Chondrocyte (in vitro differentiated cells): ENCODE measurements at regions not wholly inside any gene's neighbourhood (a gene's known extent, or its start where the extent isn't known, plus 50 kb on each side); places are given as distances from the start of the nearest gene placed in this dataset.

ENCODE experiments used
- DNase-seq: peaks from one replicate; pipeline ENCODE4 v3.0.0; 2021; ENCODE audit warnings: mixed read lengths, low spot score
- H3K27ac Mint-ChIP-seq: one replicate; pipeline ENCODE4 v1.8.0; 2021; ENCODE audit warnings: mild to moderate bottlenecking, moderate library complexity, mixed read lengths; ENCODE audit not compliant: unreplicated experiment
- H3K27me3 Mint-ChIP-seq: 2 replicates; pipeline ENCODE4 v1.8.0; 2021; ENCODE audit warnings: low read depth, mixed read lengths
- H3K36me3 Mint-ChIP-seq: 2 replicates; pipeline ENCODE4 v1.8.0; 2021; ENCODE audit warnings: low read depth, mixed read lengths
- H3K4me1 Mint-ChIP-seq: 2 replicates; pipeline ENCODE4 v1.8.0; 2021; ENCODE audit warnings: low read depth, mild to moderate bottlenecking, mixed read lengths
- H3K4me3 Mint-ChIP-seq: one replicate; pipeline ENCODE4 v1.8.0; 2021; ENCODE audit warnings: mild to moderate bottlenecking, moderate library complexity, mixed read lengths; ENCODE audit not compliant: unreplicated experiment
- H3K9me3 Mint-ChIP-seq: 2 replicates; pipeline ENCODE4 v1.8.0; 2021; ENCODE audit warnings: low read depth, mixed read lengths
- TF ChIP-seq, protein P1 (sequence below): fragments of 200-600 bp; sonication (generic); IDR thresholded peaks from 2 replicates; pipeline ENCODE4 v1.5.0; 2021; ENCODE audit warnings: antibody characterized with exemption, mild to moderate bottlenecking, moderate library complexity

DNA sequence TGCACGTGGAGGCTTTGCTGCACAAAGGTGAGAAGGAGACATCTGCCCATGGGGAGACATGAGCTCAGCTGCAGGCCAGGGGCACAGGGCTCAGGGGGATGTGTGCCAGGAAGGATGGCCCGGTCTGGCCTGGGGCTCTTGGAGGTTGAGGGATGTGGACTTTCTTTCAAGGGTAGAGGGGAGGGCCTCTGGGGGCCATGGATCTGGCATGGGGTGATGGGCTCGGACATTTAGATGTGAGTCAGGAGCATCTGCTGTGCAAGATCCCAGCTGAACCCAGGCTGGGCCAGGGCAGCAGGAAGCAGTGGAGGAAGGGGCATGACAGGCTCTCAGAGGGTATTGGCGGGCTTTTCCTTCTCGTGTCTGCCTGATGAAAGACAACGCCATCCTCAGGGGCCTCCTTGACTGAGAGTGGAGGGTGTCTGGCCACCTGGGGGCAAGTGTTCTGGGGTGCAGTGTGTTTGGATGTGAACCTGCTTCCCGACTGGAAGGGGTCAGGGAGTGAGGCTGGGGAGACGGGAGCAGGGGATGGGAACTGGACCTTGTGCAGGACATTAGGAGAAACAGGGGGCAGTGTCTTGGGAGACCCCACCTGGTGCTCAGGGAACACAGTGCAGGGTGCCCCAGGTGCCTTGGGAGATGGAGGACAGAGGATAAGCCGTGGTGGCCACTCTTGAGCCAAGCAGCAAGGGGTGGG, 156.1 kb downstream of the ERMARD start:
- no peak for DNase-seq
- Mint-ChIP-seq H3K27ac (no peak overlapping the region), H3K4me1 (peaks cover 20% of the 10 kb centered on the region), H3K27me3 (peaks cover 21% of the 10 kb centered on the region), H3K36me3 (no peaks in the 10 kb centered on the region), H3K9me3 (no peaks in the 10 kb centered on the region), H3K4me3 (no peak overlapping the region)
- TF ChIP-seq, protein P1, sequence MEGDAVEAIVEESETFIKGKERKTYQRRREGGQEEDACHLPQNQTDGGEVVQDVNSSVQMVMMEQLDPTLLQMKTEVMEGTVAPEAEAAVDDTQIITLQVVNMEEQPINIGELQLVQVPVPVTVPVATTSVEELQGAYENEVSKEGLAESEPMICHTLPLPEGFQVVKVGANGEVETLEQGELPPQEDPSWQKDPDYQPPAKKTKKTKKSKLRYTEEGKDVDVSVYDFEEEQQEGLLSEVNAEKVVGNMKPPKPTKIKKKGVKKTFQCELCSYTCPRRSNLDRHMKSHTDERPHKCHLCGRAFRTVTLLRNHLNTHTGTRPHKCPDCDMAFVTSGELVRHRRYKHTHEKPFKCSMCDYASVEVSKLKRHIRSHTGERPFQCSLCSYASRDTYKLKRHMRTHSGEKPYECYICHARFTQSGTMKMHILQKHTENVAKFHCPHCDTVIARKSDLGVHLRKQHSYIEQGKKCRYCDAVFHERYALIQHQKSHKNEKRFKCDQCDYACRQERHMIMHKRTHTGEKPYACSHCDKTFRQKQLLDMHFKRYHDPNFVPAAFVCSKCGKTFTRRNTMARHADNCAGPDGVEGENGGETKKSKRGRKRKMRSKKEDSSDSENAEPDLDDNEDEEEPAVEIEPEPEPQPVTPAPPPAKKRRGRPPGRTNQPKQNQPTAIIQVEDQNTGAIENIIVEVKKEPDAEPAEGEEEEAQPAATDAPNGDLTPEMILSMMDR: no peak

DNA sequence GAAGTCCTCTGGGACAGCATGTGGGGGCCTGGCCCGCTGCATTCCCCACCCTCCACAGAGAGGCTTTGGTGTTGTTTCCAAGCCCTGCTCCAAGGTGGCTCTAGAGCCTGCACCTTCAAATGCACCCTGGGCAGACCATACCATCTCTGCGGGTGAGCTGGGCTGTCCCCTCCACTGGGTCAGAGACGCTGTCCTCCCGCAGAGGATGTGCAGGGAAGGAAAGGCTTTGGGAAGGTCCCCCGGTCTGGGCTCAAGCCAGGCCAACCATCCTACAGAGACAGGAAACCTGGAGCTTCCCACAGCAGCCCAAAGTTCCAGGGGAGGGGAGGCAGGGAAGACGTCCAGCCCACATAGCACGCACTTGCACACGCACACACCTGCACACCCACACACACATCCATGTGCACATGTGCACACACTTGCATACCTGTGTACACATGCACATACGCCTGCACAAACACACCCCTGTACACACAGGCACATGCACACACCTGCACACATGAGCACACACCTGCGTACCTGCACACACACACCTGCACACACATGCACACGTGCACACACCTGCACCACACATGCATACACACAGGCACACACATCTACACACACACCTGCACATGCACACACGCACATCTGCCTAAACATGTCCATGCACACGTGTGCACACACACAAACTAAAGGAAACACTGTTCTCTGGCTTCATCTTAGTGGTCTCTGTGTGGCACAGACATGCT, 155.4 kb downstream of the ERMARD start:
- Mint-ChIP-seq H3K4me3 (no peak overlapping the region), H3K27ac (no peak overlapping the region), H3K36me3 (no peaks in the 10 kb centered on the region), H3K27me3 (peaks cover 19% of the 10 kb centered on the region), H3K9me3 (no peaks in the 10 kb centered on the region), H3K4me1 (peaks cover 20% of the 10 kb centered on the region)
- no peak for DNase-seq
- TF ChIP-seq, protein P1: no peak

DNA sequence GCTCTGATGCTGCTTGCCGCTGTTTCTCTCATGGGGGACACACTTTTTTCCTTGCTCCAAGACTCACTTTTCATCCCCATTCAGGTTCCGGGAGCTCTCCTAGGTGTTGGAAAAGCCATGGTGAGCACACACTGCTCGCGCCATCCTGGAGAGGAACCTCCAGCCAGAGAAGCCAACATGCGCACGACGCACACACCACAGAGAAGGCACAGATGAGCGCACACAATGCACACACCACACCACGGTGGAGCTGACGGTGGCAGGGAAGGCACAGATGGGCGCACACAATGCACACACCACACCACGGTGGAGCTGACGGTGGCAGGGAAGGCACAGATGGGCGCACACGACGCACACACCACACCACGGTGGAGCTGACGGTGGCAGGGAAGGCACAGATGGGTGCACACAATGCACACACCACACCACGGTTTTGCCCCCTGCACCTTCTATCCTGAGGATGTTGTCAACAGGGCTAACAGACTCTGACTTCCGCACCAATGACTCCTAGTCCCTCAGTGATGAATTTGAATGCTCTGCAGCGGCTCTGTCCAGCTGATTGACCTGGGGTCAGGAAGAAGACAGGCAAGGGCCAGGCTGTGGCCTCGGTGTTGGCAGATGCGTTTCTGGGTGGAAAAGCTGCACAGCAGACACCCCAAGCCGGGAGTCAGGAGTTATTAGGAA, 154.7 kb downstream of the ERMARD start:
- H3K36me3 Mint-ChIP-seq: no peaks in the 10 kb centered on the region
- no peaks in the 10 kb centered on the region for H3K9me3 Mint-ChIP-seq
- TF ChIP-seq, protein P1: no peak
- H3K4me1 Mint-ChIP-seq: peaks cover 20% of the 10 kb centered on the region
- H3K27ac Mint-ChIP-seq: no peak overlapping the region
- peaks cover 18% of the 10 kb centered on the region for H3K27me3 Mint-ChIP-seq
- no peak for DNase-seq
- H3K4me3 Mint-ChIP-seq: no peak overlapping the region

DNA sequence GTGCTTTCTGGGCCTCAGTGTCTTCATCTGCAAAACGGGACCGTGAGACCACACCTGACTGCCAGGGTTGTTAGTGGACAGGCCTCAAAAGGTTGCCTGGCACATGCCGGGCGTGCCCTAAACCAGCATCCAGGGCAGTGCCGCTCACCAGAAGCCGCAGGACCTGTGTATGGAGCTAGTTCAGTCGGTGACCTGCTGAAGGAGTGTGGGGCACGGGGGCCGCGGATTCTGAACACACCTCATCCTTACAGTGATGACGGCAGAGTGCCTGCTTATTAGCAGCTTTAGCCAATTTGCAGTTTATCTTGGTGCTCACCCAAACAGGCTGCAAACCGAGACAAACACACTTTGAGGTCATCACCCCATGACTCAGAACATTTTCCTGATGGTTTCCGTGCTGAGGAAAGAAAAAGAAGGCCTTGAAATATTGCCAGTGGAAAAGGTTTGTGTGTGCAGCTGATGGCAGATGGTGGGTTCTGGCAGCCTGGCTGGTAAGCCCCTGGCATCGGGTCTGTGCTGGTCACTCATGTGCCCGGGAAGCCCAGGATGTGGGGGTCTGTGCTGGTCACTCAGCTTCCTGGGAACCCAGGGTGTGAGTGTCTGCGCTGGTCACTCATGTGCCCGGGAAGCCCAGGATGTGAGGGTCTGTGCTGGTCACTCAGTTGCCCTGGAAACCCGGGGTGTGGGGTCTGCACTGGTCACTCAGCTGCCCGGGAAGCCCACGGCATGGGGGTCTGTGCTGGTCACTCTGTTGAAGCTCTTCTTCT, 153.8 kb downstream of the ERMARD start:
- H3K9me3 Mint-ChIP-seq: no peaks in the 10 kb centered on the region
- no peak for DNase-seq

More for the DNA sequence above, 153.8 kb downstream of the ERMARD start:
- TF ChIP-seq, protein P1: no peak
- Mint-ChIP-seq H3K4me1 (peaks cover 20% of the 10 kb centered on the region), H3K4me3 (no peak overlapping the region), H3K27ac (no peak overlapping the region), H3K27me3 (peaks cover 14% of the 10 kb centered on the region), H3K36me3 (no peaks in the 10 kb centered on the region)
